CD4-positive, alpha-beta T cell treated with Interferon alpha-2 for 1 hour (primary cell): ENCODE measurements at regions not wholly inside any gene's neighbourhood (a gene's known extent, or its start where the extent isn't known, plus 50 kb on each side); places are given as distances from the start of the nearest gene placed in this dataset.

Source experiments
- DNase-seq, 2 donors: peaks; one replicate each; pipeline ENCODE4 v3.0.0-alpha.2; 2020 to 2022

DNA sequence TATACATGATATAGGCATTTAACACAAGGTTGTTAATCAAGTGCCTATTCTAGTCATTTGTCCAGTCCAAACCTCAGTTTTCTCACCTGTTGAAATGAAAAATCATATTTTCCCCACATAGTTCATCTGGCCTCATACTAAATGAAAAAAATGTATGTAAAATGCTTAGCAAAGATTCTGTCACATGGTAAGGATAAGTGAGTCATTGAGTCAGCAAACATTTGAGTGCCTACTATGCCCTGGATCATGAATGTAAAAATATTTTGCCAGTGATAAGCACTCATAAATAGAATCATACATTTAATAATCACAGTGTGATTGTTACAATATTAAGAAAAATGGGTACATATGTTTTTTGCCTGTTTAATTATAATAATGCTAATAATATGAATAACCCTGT, 181.2 kb upstream of the PAPPA start:
- no peak for DNase-seq

DNA sequence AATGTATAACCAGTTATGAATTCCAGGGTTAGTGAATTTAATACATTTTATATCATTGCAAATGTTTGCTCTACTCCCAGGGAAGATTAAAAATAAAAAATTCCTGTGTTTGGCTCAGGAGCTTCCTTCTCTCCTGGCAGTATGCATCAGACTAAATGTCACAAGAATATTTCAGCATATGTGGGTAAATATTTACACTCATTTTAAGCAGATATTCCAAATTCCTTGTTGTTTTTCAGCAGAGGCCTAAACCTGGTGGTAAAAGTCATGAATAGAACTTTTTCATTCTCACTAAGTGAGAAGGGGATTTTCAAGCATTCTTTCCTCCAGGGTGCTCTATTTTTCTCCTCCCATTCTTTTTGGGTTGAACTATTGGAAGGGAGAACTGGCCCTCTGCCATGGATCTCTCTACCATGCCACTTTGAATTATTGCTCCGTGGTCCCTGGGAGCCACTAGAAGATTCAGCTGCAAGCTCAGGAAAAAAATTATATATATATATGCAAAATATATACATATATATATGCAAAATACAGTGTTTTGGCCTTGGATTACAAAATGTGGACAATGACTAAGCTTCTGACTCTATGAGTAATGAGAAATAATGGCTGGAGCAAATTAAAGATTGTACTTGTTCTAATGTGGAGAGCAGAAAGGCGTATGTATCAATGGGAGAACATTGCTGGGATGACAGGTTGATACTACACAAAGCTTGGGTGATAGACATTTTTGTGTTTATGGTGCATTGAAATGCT, 180.6 kb upstream of the PAPPA start:
- no peak for DNase-seq

DNA sequence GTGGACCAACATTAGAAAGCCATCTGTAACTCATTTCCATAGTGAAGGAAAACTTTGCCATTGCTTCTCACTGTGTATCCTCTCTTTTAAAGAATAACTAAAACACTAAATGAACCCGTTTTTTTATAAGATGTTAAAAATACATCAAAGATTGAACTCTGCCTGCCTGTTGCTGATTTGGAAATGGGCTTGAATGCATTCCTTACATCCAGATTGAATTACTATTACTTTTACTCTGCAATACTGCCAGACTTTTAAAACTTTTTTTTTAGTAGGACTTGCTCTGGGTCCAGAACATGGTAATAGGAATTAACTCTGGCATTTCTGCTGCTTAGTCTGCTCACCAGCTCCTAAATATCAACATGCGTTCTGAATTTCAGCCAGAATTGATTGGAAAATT, 176.8 kb upstream of the PAPPA start:
- no peak for DNase-seq

DNA sequence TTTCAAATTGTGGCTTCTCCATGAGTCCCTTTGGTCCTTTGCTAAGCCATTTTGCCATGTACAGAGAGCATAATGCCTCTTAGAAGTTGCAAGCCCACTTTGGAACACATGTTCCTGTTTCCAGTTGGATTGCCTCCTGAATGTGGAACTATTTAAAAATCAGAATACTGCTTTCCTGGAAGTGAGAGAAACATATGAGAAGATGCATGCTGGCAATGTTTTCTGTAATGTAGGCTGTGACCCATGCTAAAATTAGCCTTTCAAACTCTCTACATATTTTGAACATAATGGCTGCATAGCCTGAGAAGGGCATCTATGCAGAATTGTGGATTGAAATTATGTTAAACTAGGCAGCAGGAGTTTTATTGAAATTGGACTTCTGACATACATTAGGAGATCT, 175.5 kb upstream of the PAPPA start:
- no peak for DNase-seq

DNA sequence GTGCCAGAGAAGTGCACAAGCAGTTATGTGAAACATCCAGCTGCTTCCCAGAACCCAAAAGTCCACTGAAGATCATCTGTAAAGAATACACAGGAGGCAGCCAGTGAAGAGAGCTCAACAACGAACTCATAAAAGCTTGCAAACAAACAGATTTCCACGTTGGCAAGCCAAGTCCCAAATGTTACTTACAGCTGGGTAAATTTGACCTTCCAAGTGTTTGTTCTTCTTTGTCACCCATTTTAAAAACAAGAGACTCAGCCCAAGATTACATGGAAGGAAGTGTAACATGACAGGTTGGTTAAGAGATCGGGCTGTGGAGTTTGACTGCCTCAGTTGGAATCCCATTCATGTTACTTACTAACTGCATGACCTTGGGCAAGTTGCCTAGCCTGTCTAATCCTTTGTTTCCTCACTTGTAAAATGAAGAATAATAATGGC, 174.9 kb upstream of the PAPPA start:
- DNase-seq: no peak

DNA sequence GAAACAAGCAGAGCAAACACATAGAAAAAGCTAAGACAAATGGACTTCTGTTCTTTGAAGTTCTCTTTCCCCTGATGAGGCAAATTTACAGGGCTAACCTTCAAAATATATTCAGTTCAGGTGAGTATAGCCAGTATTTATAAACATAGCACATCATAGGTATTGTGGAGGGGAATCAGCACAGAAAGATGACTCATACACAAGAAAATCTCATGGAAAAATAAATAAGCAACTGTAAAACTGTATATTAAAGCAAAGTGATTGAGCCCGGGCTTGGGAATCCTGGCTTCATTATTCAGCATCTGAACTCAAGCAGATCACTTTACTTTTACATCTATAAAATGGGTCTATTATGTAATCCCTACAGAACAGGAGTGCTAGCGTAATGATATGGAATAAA, 173.5 kb upstream of the PAPPA start:
- no peak for DNase-seq

DNA sequence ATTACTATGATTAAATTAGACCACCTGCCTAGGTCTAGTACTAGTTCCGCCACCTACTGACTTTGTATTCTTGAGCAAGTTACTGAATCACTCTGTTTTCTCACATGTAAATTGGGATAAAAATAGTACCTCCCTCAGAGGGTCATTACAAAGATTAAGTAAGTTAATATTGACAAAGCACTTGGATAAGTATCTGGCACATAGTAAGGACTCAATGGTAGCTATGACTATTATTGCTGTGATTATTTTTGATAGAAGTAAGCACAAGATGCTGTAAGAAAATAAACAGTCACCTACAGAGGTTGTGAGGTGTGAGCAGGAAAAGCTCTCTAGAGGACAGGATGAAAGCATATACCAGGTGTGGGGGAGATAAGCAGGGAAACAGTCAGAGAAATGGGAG, 173.1 kb upstream of the PAPPA start:
- DNase-seq: no peak

DNA sequence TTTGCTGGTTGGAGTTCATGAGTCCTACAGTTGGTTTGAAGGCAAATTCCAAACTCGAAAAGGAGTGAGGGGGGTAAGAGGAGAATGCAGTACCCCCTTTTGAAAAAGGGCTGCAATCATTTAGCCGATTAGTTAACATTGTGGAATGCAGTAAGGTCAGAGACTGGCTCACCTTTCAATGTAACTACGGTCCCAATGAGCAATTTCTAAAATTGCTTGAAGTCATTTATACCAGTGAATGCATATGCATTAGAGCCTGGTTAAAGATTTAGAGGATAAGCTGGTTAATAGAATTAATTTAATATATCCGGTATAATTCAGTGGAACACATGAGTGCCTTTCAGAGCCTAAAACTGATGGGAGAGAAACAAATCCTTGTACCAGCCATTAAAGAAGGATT, 172.6 kb upstream of the PAPPA start:
- DNase-seq: no peak

DNA sequence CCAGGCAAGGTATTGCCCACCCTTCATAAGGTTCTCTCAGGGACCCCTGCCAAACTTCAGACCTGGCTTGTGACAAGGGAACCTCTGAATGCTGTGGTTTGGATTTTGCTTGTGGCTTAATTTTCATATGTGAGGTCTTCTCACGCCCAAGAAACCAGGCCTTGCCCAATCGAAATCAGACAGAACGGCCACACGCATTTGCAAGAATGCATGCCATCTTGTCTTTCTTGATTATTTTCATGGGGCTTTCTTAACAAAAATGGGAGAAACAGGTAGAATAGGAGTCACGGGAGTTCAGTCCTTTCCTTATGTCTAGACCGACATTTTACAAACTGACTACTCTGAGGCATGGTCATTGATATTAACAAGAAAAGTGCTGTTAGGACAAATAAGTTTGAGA, 170.2 kb upstream of the PAPPA start:
- no peak for DNase-seq

DNA sequence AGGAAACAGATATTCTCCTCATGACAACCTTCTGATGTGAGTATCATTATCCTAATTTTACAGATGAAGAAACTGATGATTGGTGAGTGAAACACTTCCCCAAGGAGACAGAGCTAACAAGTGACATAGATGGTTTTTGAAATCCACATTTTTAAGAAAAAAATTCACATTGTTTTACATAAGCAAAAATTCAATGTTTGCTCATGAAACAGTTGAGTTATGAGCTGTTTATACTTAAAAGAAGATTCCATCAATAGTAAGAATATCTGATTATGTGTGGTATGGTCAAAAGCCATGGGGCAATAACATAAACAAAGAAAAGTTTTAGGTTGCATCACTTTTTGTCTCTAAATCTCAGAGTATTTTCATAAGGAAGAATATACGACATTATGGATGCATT, 167.9 kb upstream of the PAPPA start:
- DNase-seq: no peak

DNA sequence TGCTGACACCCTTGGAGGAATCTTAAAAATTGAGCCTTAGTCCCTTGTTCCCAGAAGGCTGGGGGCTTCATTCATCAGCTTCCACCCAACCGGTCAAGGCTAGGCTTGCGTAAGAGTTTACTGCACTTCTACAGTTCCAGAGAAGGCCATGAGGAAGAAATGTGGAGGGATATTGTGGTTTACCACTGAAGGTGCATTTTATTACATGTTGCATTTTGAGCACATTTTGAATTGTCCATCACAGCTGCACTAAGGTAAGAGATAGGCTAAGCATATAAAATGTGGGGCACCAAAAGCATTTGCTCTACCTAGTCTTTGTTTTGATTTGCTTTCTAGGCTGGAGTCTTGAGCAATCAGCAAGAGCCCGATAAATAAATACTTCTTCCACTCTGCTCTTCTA, 167.1 kb upstream of the PAPPA start:
- no peak for DNase-seq

DNA sequence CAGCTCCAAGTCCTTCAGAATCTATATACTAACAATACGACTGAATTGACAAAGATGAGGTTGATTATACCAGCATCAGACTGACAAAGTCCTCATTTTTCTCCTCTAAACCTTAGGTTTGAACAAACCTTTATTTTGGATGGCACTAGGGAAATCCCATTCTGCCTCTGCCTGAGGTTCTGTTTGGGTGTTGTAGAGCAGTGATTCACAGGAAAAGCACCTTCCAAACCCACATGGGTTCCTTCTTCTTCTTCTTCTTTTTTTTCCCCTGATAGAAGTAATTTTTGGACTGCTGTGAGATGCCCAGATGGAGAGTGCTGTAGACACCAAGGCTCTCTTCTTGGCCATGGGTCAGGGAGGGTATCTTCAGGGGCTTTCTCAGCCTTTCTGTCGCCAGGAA, 164.9 kb upstream of the PAPPA start:
- DNase-seq: no peak

DNA sequence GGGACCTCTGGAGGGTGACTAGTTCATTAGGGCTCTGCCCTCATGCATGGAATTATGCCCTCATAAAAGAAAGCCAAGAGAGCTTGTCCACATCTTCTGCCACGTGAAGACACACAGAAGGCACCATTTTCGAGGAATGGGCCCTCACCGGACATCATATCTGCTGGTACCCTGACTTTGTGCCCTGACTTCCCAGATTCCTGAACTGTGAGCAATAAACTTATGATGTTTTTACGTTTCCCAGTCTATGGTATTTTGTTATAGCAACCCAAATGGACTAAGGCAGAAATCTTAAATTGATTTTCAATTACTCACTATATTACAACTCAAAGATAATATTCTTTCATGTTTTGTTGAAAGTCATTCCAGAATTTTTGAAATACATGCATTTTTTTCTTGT, 163.8 kb upstream of the PAPPA start:
- no peak for DNase-seq

DNA sequence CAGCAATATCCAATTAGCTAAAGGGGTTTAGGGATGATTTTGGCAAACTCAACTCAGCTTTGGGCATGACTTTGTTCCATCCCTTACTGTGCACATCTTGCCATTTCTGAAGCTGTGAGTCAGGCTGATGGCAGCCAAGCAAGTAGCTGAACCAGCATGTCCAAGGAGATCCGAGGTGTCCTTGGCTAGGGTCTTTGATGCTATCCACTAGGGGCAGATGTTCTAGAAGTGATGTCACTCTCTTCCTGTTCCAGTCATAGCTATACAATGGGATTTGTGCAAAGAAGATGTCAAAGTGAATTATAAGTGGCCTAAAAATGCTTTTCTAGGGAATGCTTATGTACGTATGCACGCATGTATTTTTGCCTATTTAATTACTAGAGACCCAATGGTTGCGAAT, 160.8 kb upstream of the PAPPA start:
- no peak for DNase-seq

DNA sequence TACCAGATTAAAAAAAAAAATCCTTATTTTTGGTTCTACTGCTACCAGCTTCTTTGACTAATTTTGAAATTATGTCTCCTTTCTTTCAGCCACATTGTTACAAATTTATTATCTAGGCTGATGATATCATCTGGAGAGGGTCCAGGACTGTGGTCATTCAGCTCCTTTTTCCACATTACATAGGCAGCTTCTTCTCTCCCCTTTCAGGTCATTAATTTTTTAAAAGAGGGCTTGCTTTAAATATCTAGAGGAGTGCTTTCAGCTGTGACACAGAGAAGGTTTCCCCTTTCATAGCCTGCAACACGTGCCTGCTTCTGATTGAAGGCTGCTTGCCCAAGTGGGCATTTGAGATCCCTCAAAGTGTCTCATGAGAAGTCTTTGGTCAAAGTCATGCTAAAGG, 155.7 kb upstream of the PAPPA start:
- no peak for DNase-seq

DNA sequence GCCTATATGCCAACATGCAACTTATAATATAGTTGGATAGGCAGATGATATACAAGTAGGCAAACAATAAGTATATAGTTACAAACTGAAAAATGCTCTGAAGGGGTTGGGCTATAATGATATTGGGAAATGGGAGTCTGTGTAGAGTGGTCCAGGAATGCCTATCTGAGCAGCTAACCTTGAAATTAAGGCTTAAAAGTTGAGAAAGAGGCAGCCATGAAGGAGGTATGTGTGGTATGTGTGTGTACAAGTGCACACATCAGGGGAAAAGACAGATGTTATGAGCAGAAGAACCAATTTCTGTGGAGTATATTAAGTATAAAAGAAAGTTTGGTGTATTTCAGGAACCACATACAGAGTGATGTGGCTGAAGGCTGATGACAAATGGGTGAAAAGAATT, 154.9 kb upstream of the PAPPA start:
- DNase-seq: no peak

DNA sequence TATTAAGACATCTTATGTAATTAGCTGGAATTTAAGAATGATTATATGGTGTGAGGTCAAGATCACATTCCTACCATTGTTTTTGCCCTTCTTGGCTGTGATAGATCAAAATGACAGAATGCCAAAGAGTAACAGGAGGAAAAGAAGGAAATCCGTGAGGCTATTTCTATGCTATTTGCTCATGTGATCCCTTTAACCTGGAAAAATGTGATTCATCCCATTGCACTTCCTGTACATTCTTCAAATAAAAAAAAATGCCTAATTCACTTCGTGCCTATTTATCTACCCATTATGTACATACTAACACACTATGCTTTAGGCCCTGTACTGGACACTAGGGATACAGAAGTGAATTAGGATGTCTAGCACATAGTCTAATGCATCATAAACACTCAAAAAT, 154.1 kb upstream of the PAPPA start:
- no peak for DNase-seq

DNA sequence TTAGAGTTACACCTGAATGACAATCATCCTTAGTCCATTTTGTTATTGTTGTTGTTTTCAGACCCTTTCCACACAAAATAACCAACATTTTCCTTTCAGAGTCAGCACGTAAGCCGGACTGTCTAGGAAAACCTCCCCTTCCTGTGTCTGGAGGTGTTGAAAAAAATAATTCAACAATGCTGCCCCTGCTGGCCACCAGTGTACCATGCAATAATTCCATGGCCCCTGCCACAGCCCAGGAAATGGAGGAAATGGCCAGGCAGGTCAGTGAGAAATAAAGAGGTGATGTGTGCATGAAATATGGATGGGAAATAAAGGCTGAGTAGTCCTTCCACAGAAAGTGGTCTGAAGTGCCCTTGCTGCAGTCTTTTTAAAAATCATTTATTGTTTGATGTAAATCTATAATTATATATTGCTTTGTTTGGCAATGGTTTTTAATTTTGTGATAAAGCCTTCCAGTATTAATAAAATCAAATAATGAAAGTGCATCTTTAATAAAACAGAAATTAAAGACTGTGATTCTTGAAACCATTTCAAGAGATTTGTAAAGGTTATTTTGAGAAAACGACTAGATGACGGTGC, 152.8 kb upstream of the PAPPA start:
- no peak for DNase-seq

DNA sequence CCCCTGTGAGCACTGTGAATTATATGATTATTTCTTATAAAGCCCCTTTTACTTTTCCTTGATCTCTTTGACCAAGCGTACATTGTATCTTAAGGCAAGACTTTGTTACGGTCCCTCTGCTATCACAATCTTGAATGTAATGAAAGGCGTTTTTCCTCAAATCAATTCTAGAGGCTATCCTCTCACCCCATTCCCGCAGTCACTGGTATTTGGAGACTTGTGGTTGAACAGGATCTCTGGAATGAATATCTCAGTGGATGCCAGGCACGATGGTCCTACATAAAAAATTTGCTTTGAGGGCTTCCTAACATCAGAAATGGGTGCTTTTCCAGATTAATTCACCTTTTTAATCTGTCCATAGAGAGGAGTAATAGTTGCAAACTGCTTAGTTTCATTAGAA, 151.4 kb upstream of the PAPPA start:
- DNase-seq: no peak

DNA sequence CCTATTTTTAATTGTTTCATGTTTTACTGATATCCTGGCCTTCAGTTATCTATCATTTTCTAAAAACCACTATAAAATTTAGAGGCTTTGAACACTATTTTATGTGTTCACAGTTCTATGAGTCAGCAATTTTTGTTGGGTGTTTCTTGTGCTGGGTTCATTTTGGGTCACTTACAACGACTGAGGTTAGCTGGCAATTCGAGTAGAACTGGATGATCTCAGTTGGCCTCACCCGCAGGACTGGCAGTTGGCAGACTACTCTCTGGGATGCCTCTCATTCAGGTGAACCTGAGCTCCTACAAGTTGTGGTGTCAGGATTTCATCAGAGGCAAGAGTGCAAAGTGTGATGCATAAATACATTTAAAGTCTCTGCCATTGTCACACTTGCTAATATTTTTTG, 151.0 kb upstream of the PAPPA start:
- no peak for DNase-seq

DNA sequence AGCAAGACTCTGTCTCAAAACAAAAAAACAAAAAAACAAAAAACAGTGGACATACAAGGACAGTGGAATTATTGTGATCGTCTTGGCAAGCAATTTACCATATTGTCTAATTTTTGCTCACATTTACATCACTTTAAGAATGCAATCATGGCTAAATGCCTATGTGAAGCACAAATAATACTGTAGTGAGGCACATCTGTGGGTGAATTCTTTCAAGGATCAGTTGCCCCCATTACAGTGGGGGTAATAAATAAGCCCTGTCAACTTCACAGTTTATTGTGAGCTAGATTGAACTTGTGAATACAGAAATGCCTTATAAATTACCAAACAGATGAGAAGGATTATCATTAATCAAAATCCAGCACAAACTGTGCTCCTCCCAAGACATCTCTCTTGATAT, 150.2 kb upstream of the PAPPA start:
- no peak for DNase-seq

DNA sequence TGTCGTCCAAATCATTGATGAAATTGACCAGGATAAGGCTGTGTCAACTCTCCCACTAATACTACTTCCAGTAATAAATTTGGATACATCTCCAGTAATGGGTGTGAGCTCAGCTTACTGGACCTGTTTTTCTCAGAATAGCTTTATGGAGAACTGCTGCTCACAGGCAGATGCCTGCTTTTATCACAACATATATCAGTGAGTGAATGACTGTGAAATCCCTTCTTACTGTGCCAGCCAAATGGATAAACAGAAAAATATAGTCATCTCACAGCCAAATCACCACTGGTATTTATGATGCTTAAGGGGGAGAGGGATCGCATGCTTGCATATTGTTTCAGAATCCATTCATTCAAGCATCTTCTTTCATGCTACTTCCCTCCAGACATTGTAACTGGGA, 148.4 kb upstream of the PAPPA start:
- no peak for DNase-seq

DNA sequence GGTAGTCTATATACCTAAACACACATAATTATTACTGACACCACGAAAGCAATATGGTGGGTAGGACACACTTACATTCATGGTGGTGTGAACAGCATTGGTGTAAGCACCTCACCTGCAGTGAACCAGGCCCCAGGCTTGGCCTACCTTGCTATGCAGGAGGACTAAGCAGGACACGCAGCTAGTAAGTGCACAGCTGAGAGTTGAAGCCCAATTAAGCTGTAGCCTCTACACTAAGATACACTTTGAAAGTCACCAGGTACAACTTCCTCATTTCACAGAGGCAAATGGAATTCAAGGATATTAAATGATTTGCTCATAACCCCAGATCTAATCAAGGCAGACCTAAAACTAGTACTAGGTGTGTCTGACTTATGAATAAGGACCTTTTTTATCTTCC, 145.8 kb upstream of the PAPPA start:
- no peak for DNase-seq

DNA sequence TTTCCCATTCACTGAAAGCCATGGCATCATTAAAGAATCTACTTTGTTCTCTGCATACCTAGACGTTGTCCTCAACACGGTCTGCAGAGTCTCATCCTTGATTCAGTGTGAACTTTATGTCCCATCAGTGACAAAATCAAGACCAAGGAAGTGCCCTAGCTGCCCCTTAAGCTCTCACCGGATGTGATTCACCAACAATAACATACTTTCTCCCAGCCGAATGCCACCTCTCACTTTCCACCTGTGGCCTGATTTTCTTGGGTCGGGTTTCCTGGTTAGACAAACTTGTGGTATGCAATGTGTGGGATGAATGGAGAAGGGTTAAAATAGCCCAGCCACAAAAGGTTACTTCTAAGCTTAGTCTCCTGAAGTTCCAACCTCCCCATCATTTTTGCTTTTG, 145.3 kb upstream of the PAPPA start:
- no peak for DNase-seq

DNA sequence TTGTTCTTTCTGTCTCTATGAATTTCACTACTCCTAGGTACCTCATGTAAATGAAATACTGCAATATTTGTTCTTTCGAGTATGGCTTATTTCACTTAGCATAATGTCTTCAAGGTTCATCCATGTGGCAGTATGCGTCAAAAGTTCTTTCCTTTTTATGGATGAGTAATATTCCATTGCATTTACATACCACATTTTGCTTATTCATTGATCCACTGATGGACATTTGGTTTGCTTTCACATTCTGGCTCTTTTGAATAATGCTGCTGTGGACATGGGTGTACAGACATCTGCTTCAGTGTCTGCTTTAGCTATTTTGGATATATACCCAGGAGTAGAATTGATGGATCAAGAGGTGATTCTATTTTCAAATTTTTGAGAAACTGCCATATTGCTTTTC, 144.2 kb upstream of the PAPPA start:
- DNase-seq: no peak
